HG02970 (cell line): ENCODE measurements at regions not wholly inside any gene's neighbourhood (a gene's known extent, or its start where the extent isn't known, plus 50 kb on each side); places are given as distances from the start of the nearest gene placed in this dataset.

Source experiments
- ATAC-seq: cut with Tn5 transposase; IDR thresholded peaks from one replicate; pipeline ENCODE4 v1.9.1; 2021; ENCODE audit warnings: mild to moderate bottlenecking, moderate library complexity, moderate number of reproducible peaks; ENCODE audit not compliant: unreplicated experiment, low FRiP score

GRCh38 chr2:128489526-128490273 lies 171.0 kb upstream of the HS6ST1 start:
- ATAC-seq, result no peak

GRCh38 chr2:128490321-128490720 lies 171.7 kb upstream of the HS6ST1 start:
- ATAC-seq, result no peak

- no peak for ATAC-seq
Measured at GRCh38 chr2:128490881-128491691, 172.4 kb upstream of the HS6ST1 start.

- no peak for ATAC-seq
Measured at GRCh38 chr2:128491692-128492244, 173.1 kb upstream of the HS6ST1 start.

- ATAC-seq, result no peak
Measured at GRCh38 chr2:128492966-128493811, 174.5 kb upstream of the HS6ST1 start.

- ATAC-seq, result no peak
Measured at GRCh38 chr2:128493880-128494279, 175.2 kb upstream of the HS6ST1 start.

- ATAC-seq, result no peak
Measured at GRCh38 chr2:128494307-128494639, 175.6 kb upstream of the HS6ST1 start.

GRCh38 chr2:128494640-128495321 lies 176.1 kb upstream of the HS6ST1 start:
- no peak for ATAC-seq

- no peak for ATAC-seq
Measured at GRCh38 chr2:128495996-128496547, 177.4 kb upstream of the HS6ST1 start.

GRCh38 chr2:128496700-128497099 lies 178.0 kb upstream of the HS6ST1 start:
- ATAC-seq, result no peak

GRCh38 chr2:128497461-128497860 lies 178.8 kb upstream of the HS6ST1 start:
- no peak for ATAC-seq

GRCh38 chr2:128498086-128498485 lies 179.4 kb upstream of the HS6ST1 start:
- no peak for ATAC-seq

GRCh38 chr2:128498589-128498988 lies 179.9 kb upstream of the HS6ST1 start:
- no peak for ATAC-seq

GRCh38 chr2:128499367-128500137 lies 180.9 kb upstream of the HS6ST1 start:
- no peak for ATAC-seq

- ATAC-seq, result no peak
Measured at GRCh38 chr2:128500138-128500800, 181.6 kb upstream of the HS6ST1 start.

GRCh38 chr2:128501006-128501690 lies 182.5 kb upstream of the HS6ST1 start:
- ATAC-seq, result no peak

GRCh38 chr2:128501700-128502099 lies 183.0 kb upstream of the HS6ST1 start:
- no peak for ATAC-seq

- ATAC-seq, result no peak
Measured at GRCh38 chr2:128502200-128502599, 183.5 kb upstream of the HS6ST1 start.
